DND-41 (cell line): ENCODE measurements at regions not wholly inside any gene's neighbourhood (a gene's known extent, or its start where the extent isn't known, plus 50 kb on each side); places are given as distances from the start of the nearest gene placed in this dataset.

ENCODE experiments used
- ATAC-seq: fragments of 200-7000 bp; cut with Tn5 transposase; 3 replicates; pipeline ENCODE4 v1.9.1; 2021; ENCODE audit warnings: low read depth; ENCODE audit not compliant: insufficient read depth
- DNase-seq: peaks from one replicate; pipeline ENCODE4 v3.0.0-alpha.2; 2020
- H2AFZ ChIP-seq: 2 replicates; pipeline ENCODE4 v1.6.0; 2012; ENCODE audit warnings: low read depth, low read length
- H3K27ac ChIP-seq: 2 replicates; pipeline ENCODE4 v1.5.1; 2012; ENCODE audit warnings: low read length, inconsistent platforms
- H3K27me3 ChIP-seq: fragments of 200-600 bp; sonication (generic); 2 replicates; pipeline ENCODE4 v1.6.0; 2012; ENCODE audit warnings: low read length, mild to moderate bottlenecking, inconsistent platforms; ENCODE audit not compliant: insufficient read depth, poor library complexity
- H3K36me3 ChIP-seq: 2 replicates; pipeline ENCODE4 v1.5.1; 2012; ENCODE audit warnings: low read length, inconsistent platforms; ENCODE audit not compliant: insufficient read depth
- H3K4me1 ChIP-seq: 2 replicates; pipeline ENCODE4 v1.5.1; 2012; ENCODE audit warnings: mild to moderate bottlenecking, low read length; ENCODE audit not compliant: insufficient read depth
- H3K4me2 ChIP-seq: 2 replicates; pipeline ENCODE4 v1.6.0; 2012; ENCODE audit warnings: mild to moderate bottlenecking, moderate library complexity, low read length, inconsistent platforms; ENCODE audit not compliant: insufficient read depth
- H3K4me3 ChIP-seq, 2 experiments: fragments of 200-600 bp in 1 of 2; shearing (Covaris generic) in 1 of 2; 2 replicates each; pipeline ENCODE4 v1.5.1; 2012 to 2016; ENCODE audit warnings: inconsistent platforms in 2 of 2, low read length in 2 of 2, mild to moderate bottlenecking in 2 of 2, low read depth in 1 of 2, moderate library complexity in 1 of 2
- H3K79me2 ChIP-seq: 2 replicates; pipeline ENCODE4 v1.6.0; 2012; ENCODE audit warnings: low read length, inconsistent platforms; ENCODE audit not compliant: insufficient read depth
- H3K9ac ChIP-seq: 2 replicates; pipeline ENCODE4 v1.6.0; 2012; ENCODE audit warnings: low read depth, mild to moderate bottlenecking, inconsistent platforms, low read length, moderate library complexity
- H3K9me3 ChIP-seq: 2 replicates; pipeline ENCODE4 v1.5.1; 2012; ENCODE audit warnings: low read length, moderate library complexity, mild to moderate bottlenecking, inconsistent platforms; ENCODE audit not compliant: insufficient read depth, severe bottlenecking
- H4K20me1 ChIP-seq: 2 replicates; pipeline ENCODE4 v1.6.0; 2012; ENCODE audit warnings: low read length; ENCODE audit not compliant: insufficient read depth
- CTCF ChIP-seq: IDR thresholded peaks from 2 replicates; pipeline ENCODE4 v1.5.1; 2012; ENCODE audit warnings: borderline replicate concordance, low read length, moderate library complexity, mild to moderate bottlenecking; ENCODE audit not compliant: poor library complexity, severe bottlenecking; ENCODE audit errors: extremely low read depth
- EZH2 ChIP-seq: IDR thresholded peaks from 3 replicates; pipeline ENCODE4 v1.6.1; 2012; ENCODE audit warnings: borderline replicate concordance, low read depth, mild to moderate bottlenecking, moderate library complexity, low read length, inconsistent platforms; ENCODE audit not compliant: severe bottlenecking

- TF ChIP-seq EZH2 (no peak), CTCF (no peak)
- ATAC-seq: no peak
These were observed 1044.8 kb downstream of the BCL11B start for GRCh38 chr14:98227000-98227726.

GRCh38 chr14:98227727-98228111 is 1044.3 kb downstream of the BCL11B start:
- no peak for ATAC-seq
- TF ChIP-seq EZH2 (no peak), CTCF (no peak)
- no peaks in the 10 kb centered on the region for H3K27me3 ChIP-seq
- peak overlapping the region; percentile 48 for H3K27ac ChIP-seq
- H2AFZ ChIP-seq: no peak overlapping the region
- DNase-seq: no peak
- H3K36me3 ChIP-seq: no peaks in the 10 kb centered on the region
- peaks cover 68% of the 10 kb centered on the region for H3K4me1 ChIP-seq
- no peak overlapping the region for H3K9ac ChIP-seq
- no peak overlapping the region for H3K4me2 ChIP-seq
- no peaks in the 10 kb centered on the region for H3K79me2 ChIP-seq
- H3K9me3 ChIP-seq: no peaks in the 10 kb centered on the region
- H4K20me1 ChIP-seq: no peaks in the 10 kb centered on the region
- H3K4me3 ChIP-seq: no peak overlapping the region

More at GRCh38 chr14:98227000-98227726, 1044.8 kb downstream of the BCL11B start:
- Histone ChIP-seq H3K9me3 (no peaks in the 10 kb centered on the region), H2AFZ (peak overlapping the region; percentile 37), H3K4me3 (no peak overlapping the region), H3K4me1 (peaks cover 72% of the 10 kb centered on the region), H4K20me1 (no peaks in the 10 kb centered on the region), H3K79me2 (no peaks in the 10 kb centered on the region), H3K4me2 (no peak overlapping the region), H3K27me3 (no peaks in the 10 kb centered on the region), H3K9ac (no peak overlapping the region), H3K27ac (peak overlapping the region; percentile 48), H3K36me3 (no peaks in the 10 kb centered on the region)
- no peak for DNase-seq

- no peaks in the 10 kb centered on the region for H3K27me3 ChIP-seq
- peaks cover 52% of the 10 kb centered on the region for H3K4me1 ChIP-seq
- H3K36me3 ChIP-seq: no peaks in the 10 kb centered on the region
- H3K9me3 ChIP-seq: no peaks in the 10 kb centered on the region
- no peaks in the 10 kb centered on the region for H4K20me1 ChIP-seq
- H3K4me3 ChIP-seq: no peak overlapping the region
- H3K9ac ChIP-seq: no peak overlapping the region; the same call in 1 of the 2 replicates
- DNase-seq (peak; percentile 32), ATAC-seq (peak; percentile 32; the same call in 1 of the 3 replicates)
- no peaks in the 10 kb centered on the region for H3K79me2 ChIP-seq
- H3K27ac ChIP-seq: peak overlapping the region; percentile 49
- TF ChIP-seq CTCF: no peak
- TF ChIP-seq EZH2: no peak
- H2AFZ ChIP-seq: peak overlapping the region; percentile 31; the same call in 1 of the 2 replicates
- H3K4me2 ChIP-seq: no peak overlapping the region
These were observed 1042.2 kb downstream of the BCL11B start for GRCh38 chr14:98229656-98230366.
